ENCODE measurements at regions not wholly inside any gene's neighbourhood (a gene's known extent, or its start where the extent isn't known, plus 50 kb on each side); places are given as distances from the start of the nearest gene placed in this dataset.

DNA sequence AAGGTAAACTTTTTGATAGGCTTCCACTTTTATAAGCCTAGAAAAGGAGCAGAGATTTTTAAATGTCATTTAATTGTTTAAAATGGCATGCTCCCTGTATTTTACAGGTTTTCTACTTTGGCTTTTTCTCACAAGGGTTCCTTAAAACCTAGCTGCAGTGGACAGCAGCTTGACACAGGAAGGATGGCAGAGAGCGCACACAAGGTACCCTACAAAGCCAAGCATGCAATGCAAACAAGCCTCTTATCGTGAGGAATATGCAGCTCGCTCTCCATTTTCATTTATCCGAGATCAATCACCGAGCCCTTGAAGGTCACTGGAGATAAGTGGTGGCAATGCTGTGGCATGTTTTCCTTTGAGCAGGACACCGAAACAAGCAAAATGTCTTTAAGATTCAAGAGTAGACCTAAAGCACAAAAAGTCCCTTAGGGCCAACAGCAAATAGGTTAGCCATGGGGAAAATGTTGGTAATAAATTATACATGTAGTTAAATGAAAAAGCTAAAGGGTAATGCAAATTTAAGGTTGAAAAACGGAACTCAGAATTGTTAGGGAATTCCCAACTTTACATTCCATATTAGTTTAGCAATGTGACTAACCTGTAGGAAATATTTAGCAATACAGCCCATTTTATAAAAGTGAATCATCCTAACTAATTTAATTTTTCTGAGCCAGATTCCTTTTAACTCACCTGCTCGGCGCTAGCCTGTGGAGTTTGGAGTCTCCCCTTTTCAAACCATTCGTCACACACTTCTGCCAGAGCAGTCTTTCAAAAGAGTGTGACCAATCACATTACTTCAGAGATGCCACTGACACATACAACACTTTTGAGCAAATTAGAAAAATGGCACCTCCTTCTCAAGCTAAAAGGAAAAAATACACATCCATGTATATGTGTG, 337.9 kb upstream of the PKDCC start:
- DNase-seq (ENCODE audit: low read depth in 2 of 2, low spot score in 1 of 2): no peak

DNA sequence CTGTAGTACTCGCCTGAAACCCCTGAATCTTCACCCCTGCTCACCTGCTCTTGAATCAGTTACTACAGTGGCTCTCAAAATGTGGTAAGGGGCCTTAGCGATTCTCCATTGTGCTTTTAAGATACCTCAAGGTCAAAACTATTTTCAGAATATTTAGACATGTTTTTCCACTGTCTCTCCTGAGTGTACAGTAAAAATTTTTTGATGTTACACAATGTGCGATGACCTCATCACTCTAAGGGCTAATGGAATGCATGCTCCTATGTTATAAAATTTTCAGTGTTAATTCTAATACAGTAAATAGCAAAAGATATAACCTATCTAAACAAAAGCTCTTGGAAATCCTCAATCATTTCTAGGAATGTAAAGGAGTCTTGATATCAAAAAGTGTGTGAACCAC, 336.9 kb upstream of the PKDCC start:
- DNase-seq (ENCODE audit: low read depth in 2 of 2, low spot score in 1 of 2): no peak

DNA sequence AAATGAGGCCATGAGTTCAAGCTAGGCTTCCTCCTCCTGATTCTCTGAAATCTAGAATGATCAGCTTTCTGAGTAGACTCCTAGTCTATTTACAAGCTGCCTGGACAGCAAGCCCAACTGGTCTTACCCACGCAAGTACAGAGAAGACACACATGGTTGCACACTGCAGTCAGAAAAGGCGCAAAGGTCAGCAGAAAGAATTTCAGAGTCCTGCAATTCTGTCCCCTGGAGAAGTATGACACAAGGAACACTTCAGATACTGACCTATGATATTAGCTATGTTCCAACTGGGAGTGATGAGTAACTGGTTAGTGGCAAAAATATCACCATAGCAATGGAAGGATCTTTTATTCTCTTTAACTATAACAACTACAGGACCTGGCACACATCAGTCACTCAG, 336.1 kb upstream of the PKDCC start:
- no peak for DNase-seq (ENCODE audit: low read depth in 2 of 2, low spot score in 1 of 2)

DNA sequence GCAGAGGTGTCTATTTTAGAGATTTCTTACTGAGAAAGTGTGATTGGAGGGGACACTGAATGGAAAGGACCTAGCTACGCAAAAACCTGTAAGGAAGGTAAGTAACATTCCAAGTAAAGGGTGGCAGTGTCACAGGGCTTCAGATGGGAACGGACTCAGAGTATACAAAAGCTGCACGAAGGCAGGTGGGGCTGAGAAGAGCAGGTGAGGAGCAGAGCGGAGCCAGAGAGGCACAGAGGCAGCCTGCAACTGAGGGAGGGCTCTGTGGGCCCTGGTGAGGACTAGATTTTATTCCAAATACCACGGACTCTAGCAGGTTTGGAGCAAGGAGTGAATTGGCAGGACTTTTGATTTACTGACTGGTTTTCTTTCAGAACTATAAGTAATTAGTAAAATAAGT, 331.3 kb upstream of the PKDCC start:
- no peak for DNase-seq (ENCODE audit: low read depth in 2 of 2, low spot score in 1 of 2)

- DNase-seq (ENCODE audit: low read depth in 2 of 2, low spot score in 1 of 2): no peak
Measured at GRCh38 chr2:41717839-41718238, 330.0 kb upstream of the PKDCC start.

DNA sequence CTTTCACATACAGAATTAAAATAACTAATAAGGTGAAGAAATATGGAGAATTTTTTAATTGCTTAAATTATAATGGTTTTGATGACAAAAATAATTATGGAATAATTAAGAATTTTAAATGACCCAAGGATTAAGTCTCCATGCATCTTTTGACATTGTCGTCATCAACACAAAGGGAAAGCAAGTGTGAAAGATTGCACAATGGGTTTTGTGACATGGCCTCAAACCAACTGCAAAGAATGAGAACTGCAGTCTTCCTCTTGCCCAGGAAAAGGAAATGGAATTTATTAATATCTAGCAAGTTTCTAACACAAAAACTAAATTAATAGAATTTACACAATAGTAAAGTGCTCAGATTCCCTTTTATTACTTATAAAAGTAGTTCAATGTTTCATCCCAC, 329.1 kb upstream of the PKDCC start:
- DNase-seq (ENCODE audit: low read depth in 2 of 2, low spot score in 1 of 2): no peak

GRCh38 chr2:41719756-41720155, 328.1 kb upstream of the PKDCC start:
- DNase-seq (ENCODE audit: low read depth in 2 of 2, low spot score in 1 of 2): no peak

DNA sequence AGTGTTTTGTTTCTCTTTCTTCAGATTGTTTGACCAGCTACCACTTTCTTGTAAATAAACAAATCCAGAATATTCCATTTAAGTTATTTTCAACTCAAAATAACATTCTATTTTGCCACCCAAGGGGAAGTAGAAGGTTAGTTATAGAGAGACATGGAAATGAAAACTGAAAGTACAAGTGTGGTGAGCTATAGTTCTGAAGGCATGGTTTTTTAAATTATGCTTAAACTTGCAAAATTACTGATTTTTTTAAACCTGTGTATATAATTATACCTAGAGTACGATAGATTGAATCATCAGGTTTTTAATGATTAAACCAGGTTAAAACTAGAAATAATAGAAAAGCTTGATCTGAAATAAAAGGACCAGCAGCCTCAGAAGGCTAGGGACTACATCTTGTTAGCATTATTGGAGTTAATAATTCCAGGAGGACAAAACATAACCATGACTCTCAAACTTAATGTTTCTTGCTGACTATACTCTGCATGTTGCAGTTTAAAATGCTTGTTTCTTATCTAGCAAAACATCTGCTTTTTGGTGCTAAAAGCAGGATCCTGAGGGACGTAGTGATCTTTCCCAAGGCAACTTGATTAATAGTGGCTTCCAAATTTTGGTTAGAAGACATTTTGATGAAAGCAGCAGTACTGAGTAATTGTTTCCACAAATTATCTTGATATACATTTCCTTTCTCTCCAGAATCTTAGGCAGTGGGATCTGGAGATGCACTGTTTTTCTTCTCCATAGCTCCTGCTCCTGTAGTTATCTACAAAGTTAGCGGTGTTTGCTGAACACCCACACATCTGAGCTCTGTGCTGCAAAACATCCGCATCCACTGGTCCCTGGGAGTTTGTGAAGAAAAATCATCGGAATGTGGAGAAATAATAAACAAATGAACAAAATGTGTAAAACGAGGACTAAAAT, 327.2 kb upstream of the PKDCC start:
- DNase-seq (ENCODE audit: low read depth in 2 of 2, low spot score in 1 of 2): no peak

GRCh38 chr2:41722668-41723369, 325.0 kb upstream of the PKDCC start:
- no peak for DNase-seq (ENCODE audit: low read depth in 2 of 2, low spot score in 1 of 2)

GRCh38 chr2:41723526-41723925, 324.3 kb upstream of the PKDCC start:
- no peak for DNase-seq (ENCODE audit: low read depth in 2 of 2, low spot score in 1 of 2)

GRCh38 chr2:41724465-41724864, 323.4 kb upstream of the PKDCC start:
- no peak for DNase-seq (ENCODE audit: low read depth in 2 of 2, low spot score in 1 of 2)

GRCh38 chr2:41725901-41726300, 321.9 kb upstream of the PKDCC start:
- DNase-seq (ENCODE audit: low read depth in 2 of 2, low spot score in 1 of 2): no peak

GRCh38 chr2:41726364-41726763, 321.5 kb upstream of the PKDCC start:
- DNase-seq (ENCODE audit: low read depth in 2 of 2, low spot score in 1 of 2): no peak

GRCh38 chr2:41727152-41727551, 320.7 kb upstream of the PKDCC start:
- DNase-seq (ENCODE audit: low read depth in 2 of 2, low spot score in 1 of 2): no peak

DNA sequence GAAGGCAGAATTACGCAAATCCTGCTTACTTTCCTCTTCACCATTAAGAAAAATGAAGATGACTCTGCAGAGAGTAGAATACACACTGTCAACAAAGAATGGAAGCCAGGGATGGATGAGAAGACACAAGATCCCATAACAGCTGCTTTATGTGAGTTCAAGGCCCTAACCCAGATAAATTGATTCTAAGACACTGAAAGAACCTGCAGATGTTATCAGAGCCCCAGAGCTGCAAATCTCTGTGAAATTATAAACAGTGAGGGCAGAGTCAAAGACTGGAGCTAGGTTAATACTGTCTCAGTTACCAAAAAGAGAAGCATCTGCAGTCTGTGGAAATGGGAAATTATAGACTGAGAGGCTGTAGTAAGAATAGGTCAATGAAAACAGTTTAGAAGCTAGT, 320.1 kb upstream of the PKDCC start:
- DNase-seq (ENCODE audit: low read depth in 2 of 2, low spot score in 1 of 2): no peak

DNA sequence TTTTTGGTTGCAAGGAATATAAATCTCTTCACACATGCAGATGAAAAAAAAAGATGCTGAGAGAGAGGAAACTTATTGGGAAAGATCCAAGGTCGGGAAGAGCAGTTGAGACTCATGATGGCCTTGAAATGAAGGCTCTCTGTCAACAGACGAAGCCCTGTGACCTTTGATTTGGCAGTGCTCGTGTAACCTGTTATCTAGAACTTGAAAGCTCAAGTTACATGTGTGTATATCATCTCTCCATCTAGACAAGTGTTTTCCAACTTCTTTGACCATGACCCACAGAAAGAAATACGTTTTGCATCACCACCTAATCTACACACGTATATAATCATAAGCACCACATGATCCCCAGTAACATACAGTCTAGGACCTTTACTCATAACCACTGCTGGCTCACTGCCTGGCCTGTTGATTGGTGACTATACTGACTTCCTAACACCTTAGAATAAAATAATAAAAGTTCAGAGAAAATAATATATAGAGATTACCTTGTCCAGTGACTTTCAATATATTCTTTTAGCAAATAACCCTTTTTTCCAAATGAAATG, 319.0 kb upstream of the PKDCC start:
- DNase-seq (ENCODE audit: low read depth in 2 of 2, low spot score in 1 of 2): no peak

- no peak for DNase-seq (ENCODE audit: low read depth in 2 of 2, low spot score in 1 of 2)
Measured at GRCh38 chr2:41729800-41730364, 317.9 kb upstream of the PKDCC start.

DNA sequence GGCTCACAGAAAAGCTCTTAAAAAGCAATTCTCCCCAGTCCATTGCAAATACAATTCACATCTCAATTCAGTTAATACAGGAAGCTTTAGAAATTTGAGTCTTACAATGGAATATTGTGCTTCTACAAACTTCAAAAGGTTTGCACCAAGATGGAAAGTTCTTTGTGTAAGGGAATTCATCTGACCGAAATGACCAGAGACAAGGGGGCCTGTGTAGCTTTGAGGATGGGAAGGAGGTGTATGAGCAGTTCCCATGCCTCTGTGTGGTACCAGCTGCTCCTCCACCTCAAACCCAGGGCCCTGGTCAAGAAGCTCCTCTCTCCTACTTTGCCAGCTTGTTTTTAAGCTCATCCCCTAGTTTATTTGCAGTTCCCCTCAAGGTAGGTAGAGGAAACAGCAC, 312.8 kb upstream of the PKDCC start:
- no peak for DNase-seq (ENCODE audit: low read depth in 2 of 2, low spot score in 1 of 2)

GRCh38 chr2:41735476-41735875, 312.3 kb upstream of the PKDCC start:
- no peak for DNase-seq (ENCODE audit: low read depth in 2 of 2, low spot score in 1 of 2)

DNA sequence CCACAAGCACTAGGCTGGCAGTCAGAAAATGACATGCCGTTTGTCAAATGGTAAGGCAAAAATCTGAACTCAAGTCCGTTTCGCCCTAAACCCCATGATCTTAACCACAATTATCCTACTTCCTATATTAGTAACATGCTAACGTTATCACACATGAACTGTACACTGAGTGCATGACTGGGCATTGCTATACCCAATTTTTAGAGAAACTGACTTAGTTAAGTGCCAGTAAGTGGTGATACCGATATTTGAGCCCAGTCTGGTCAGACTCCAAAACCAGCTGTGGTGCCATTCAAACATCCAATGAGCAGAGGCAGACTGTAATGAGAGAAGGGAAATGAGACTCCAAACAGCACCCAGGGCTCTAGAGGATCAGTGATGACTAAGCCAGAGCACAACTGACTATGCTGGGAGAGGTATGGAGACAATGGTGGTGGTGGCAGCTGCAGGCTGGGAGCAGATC, 311.7 kb upstream of the PKDCC start:
- DNase-seq (ENCODE audit: low read depth in 2 of 2, low spot score in 1 of 2): no peak

DNA sequence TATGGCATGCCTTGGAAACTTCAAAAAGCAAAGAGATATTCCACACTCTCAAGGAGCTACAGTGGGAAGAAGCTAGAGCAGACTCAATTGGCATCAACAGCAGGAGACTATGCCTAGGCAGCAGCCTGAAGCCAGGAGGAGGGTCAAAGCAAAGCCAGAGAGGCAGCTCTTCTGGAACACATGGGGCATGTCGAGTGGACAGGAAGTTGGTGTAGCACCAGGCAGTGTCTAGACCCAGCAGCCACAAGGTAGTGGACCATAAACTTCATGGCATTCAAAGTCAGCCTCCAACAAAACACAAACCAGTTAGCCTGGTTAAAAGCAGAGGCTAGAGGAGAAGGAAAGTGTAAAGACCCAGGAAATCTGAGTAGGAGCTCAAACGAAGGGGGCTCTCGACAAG, 311.2 kb upstream of the PKDCC start:
- DNase-seq (ENCODE audit: low read depth in 2 of 2, low spot score in 1 of 2): no peak

Data from stimulated activated CD8-positive, alpha-beta memory T cell treated with anti-CD3 and anti-CD28 coated beads, Interleukin-4, amount 100 ng/mL, for 1 hour (primary cell).